Middle frontal gyrus (tissue), 1 donor: ENCODE measurements at regions not wholly inside any gene's neighbourhood (a gene's known extent, or its start where the extent isn't known, plus 50 kb on each side); places are given as distances from the start of the nearest gene placed in this dataset.

Source experiments
- DNase-seq: peaks from one replicate; pipeline ENCODE4 v3.0.0-alpha.2; 2015; ENCODE audit warnings: low spot score; ENCODE audit errors: extremely low spot score

DNA sequence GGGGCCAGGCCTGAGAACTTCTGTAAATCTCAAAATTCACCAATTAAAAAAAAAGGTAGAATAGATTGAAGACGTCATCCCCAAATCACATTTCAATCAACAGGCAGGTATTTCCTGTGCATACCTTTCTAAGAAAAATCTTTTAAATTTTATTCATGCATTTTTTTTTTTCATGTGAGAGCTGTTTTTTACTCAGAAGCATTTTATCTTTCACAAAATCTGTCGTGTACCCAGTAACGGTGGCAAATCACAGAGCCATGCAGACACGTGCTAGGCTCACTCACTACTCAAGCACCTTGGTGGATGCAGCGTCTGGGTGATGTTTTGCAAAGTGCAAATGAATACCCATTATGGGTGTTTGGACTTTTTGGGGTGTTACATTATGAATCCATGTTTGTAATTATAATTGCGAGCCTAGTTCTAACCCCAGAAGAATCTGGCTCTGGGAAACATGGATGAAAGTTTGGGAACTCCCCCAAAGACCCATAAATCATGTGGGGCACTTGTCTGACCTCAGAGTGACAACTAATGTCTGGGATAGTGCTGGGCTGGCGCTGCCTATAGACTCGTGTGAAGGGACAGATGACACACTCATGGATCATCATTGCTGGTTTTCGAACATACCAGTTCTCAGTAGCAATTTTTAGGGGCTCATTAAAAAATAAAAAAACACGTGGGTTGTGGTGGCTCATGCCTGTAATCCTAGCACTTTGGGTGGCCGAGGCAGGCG is 335.2 kb downstream of the LPIN1 start:
- DNase-seq = no peak

DNA sequence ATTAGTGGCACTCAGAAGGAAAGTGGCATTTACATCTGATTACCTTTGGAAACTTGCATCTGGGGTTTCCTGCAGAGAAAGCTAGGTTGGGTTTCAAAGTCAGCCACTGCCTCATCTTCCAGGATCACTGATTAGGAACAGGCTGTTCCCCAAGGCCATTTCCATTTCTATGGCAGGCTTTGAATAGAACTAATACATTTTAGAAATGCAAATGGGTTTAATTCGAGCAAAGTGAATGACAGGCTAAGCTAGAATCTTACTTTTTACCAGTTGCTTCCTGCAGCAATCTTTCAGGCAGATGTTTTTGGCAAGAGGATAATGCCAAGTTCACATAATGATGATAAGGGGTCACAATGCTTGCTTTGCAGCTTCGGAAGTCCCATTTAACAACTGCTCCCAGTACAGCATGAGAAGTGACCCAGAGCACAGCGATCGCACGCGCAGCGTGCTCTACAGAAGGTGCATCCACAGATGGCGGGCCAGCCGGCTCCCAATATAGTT is 336.7 kb downstream of the LPIN1 start:
- no peak for DNase-seq

DNA sequence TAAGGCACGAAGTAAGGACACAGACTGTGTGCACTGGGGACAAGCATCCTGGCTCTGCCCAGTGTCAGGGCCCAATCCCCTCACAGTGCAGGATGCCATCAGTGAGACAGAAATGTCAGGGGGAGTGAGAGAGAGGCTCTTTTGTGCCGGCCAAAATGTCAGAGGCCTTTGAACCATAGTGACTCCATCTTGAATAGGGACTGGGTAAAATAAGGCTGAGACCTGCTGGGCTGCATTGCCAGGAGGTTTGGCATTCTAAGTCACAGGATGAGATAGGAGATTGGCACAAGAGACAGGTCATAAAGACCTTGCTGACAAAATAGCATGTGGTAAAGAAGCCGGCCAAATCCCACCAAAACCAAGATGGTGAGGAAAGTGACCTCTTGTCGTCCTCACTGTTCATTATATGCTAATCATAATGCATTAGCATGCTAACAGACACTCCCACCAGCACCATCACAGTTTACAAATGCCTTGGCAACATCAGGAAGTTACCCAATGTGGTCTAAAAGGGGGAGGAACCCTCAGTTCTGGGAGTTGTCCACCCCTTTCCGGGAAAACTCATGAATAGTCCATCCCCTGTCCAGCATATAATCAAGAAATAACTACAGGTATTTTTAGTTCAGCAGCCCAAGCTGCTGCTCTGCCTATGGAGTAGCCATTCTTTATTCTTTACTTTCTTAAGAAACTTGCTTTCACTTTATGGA is 337.4 kb downstream of the LPIN1 start:
- no peak for DNase-seq

- DNase-seq = no peak
Measured at GRCh38 chr2:12087175-12087574, 340.7 kb downstream of the LPIN1 start.

- DNase-seq = no peak
Measured at GRCh38 chr2:12087671-12088380, 341.4 kb downstream of the LPIN1 start.

DNA sequence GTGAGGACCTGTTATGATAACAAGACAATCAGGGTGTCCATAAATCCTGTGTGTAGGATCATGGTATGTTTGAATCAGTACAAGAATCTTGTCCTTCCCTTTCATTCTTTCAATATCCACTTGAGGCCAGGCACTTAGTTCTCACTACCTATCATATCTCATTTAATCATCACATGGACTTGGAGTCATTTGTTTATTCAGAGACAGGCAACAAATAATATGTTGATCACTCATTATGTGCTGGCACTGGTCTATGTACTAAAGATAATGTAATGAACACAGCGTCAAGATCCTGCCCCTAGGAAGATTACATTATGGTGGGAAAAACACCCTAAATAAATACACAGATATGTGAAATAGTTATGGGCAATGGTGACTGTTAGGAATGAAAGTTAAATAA is 342.6 kb downstream of the LPIN1 start:
- no peak for DNase-seq

- no peak for DNase-seq
Measured at GRCh38 chr2:12089496-12089895, 343.1 kb downstream of the LPIN1 start.

DNA sequence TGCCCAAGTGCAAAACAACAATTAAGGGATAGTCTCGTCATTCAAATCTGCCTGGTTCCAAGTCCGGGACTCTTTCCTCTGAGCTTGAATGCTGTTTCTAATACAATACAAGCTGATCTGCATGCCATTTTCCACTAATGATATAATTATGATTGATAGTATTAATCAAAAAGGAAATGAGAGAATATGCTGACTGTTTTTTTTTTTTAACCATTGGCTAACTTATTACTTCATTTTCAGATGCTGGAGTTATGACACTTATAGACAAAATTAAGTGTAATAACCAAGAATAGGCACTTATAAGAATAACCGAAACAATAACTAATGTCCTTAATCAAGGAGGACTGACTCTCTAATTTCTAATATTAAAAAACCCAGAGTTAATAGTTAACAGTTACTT is 343.6 kb downstream of the LPIN1 start:
- no peak for DNase-seq

- DNase-seq = no peak
Measured at GRCh38 chr2:12090590-12090989, 344.2 kb downstream of the LPIN1 start.

- DNase-seq = no peak
Measured at GRCh38 chr2:12091201-12091806, 344.9 kb downstream of the LPIN1 start.

- no peak for DNase-seq
Measured at GRCh38 chr2:12094134-12094533, 347.7 kb downstream of the LPIN1 start.

DNA sequence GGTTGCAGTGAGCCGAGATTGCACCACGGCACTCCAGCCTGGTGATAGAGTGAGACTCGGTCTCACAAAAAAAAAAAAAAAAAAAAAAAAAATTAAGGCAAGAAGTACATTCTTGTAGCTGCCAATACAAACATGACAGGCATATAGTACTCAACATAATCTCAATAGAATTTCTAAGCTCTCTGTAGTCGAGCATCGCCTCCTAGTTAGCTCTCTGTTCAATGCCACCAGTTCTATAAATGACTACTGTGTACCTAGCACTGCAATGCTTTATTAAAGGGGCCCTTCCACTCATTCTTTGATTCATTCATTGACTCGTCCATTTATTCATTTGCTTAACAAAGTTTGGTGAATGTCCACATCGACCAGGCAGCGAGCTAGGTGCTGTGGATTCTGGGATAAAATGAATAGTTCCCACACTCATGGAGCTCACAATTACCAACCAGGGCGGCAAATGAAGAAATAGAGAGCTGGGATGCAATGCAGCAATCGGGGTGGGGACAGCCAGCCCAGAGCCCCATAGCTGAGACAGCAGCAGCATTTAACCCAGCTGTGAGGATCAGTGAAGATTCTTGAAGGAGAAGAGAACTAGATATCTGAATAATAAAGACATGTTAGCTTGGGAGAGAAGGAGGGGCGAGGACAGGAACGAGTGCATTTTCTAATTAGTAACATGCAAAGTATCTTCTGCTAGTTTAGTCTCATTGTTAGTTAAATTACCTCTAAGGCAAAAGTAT is 349.8 kb downstream of the LPIN1 start:
- DNase-seq = no peak

DNA sequence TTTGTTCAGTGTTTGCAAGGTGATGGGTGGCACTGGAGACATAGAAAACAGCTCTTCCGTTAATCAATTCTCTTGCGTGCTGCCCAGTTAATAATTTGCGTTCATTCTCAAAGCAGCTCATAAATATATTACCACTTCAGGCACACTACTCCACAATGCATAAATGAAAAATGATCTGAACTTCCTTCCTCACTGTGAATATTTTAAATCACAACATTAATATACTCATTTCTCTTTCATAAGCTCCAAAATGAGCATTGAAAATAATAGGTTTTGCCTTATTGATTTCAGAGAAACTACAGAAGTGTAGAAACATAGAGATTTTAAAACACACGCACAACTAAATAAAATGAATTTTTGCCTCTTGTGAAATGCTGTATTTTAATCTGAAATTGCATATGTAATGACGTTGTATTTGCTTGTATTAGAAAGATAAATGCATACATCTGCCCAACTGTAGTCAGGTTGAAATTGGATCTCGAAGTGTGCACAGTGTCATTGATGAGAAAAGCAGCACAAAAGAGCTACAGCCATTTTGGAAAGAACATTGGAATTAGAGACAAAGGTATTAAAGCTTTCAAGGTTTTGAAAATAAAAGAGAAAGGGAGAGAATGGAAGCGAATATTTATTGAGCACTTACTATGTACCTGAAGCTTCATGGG is 350.5 kb downstream of the LPIN1 start:
- no peak for DNase-seq

GRCh38 chr2:12097859-12098258 is 351.4 kb downstream of the LPIN1 start:
- DNase-seq = no peak

DNA sequence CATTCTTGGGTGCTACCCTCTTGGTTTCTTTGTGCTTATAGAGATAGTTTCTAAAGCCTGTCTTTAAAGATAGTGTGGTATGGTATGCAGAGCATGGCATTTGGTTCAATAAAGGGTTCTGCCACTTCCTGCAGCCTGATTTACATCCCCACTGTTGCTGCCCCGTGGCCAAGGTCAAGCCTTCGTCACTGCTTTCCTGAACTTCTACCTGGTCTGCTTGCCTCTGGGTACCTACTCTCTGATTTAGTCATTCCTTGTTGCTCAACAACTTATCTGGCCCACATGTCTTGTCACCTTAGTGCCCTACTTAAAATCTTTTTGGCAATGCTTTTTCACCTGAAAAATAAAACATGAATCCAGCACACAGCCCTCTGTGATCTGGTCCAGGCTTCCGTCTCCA is 352.9 kb downstream of the LPIN1 start:
- no peak for DNase-seq

GRCh38 chr2:12102679-12103078 is 356.2 kb downstream of the LPIN1 start:
- no peak for DNase-seq

DNA sequence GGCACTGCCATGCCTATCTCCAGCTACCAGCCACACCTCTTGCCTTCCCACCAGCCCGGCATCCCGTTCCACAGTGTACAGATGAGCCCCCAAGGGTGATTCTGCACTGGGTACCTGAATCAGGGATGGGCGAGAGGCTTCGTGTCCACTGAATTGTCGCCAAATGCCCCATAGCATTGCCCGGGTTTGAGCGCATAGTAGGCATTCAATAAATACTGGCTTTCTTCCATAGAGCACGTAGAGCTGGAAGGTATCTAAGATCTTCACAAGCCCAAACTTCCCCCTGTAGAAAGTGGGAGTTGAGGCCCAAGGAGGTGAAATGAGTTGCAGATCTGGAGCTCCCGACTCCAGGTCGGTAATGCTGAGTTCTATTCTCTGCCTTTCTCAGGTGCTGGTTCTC is 358.7 kb downstream of the LPIN1 start:
- DNase-seq = no peak

- DNase-seq = no peak
Measured at GRCh38 chr2:12106440-12107080, 360.1 kb downstream of the LPIN1 start.

- no peak for DNase-seq
Measured at GRCh38 chr2:12107321-12107720, 360.9 kb downstream of the LPIN1 start.

GRCh38 chr2:12107939-12108338 is 361.5 kb downstream of the LPIN1 start:
- no peak for DNase-seq
